H1 (cell line): ENCODE measurements at regions not wholly inside any gene's neighbourhood (a gene's known extent, or its start where the extent isn't known, plus 50 kb on each side); places are given as distances from the start of the nearest gene placed in this dataset.

Source experiments
- CTCF ChIA-PET: fragments of 300-600 bp; sonication (Branson Sonifier 250); formaldehyde crosslinking; loops from one replicate; lab custom pipeline; 2021; ENCODE audit not compliant: partially characterized antibody; lab: Charles Lee
- POLR2A ChIA-PET: fragments of 300-600 bp; sonication (Branson Sonifier 250); formaldehyde crosslinking; loops from one replicate; lab custom pipeline; 2021; ENCODE audit warnings: inconsistent platforms; ENCODE audit not compliant: partially characterized antibody; lab: Charles Lee
- DNase-seq, 2 experiments: peaks; one replicate each; pipeline versions ENCODE4 v3.0.0 to v3.0.0-alpha.2; 2010 to 2022; ENCODE audit warnings: low spot score in 2 of 2, low read depth in 1 of 2, mixed read lengths in 1 of 2
- FAIRE-seq: peaks from 2 replicates; lab custom pipeline; 2011; peaks lifted over from hg19 to GRCh38; lab: Jason Lieb, UNC
- H2AFZ ChIP-seq: 2 replicates; pipeline ENCODE4 v1.8.1; 2012; ENCODE audit warnings: low read length, inconsistent platforms
- H2AK5ac ChIP-seq: 2 replicates; pipeline ENCODE4 v1.6.1; 2013; ENCODE audit warnings: low read depth, low read length
- H2BK120ac ChIP-seq: replicated peaks from 2 replicates; pipeline ENCODE3; 2013; ENCODE audit warnings: low read depth, low read length, inconsistent platforms
- H2BK12ac ChIP-seq: 2 replicates; pipeline ENCODE4 v1.6.1; 2013; ENCODE audit warnings: low read depth, low read length
- H2BK15ac ChIP-seq: 2 replicates; pipeline ENCODE4 v1.6.1; 2013; ENCODE audit warnings: low read length
- H2BK20ac ChIP-seq: 2 replicates; pipeline ENCODE4 v1.6.1; 2013; ENCODE audit warnings: low read length
- H2BK5ac ChIP-seq: 2 replicates; pipeline ENCODE4 v1.6.1; 2013; ENCODE audit warnings: low read depth, low read length
- H3K14ac ChIP-seq: 2 replicates; pipeline ENCODE4 v1.6.1; 2013; ENCODE audit warnings: inconsistent platforms; ENCODE audit not compliant: insufficient read length
- H3K18ac ChIP-seq: 2 replicates; pipeline ENCODE4 v1.6.1; 2013; ENCODE audit warnings: low read length; ENCODE audit errors: extremely low read depth
- H3K23ac ChIP-seq: 2 replicates; pipeline ENCODE4 v1.6.1; 2013; ENCODE audit warnings: inconsistent platforms; ENCODE audit not compliant: insufficient read length
- H3K23me2 ChIP-seq: 2 replicates; pipeline ENCODE4 v1.6.1; 2013; ENCODE audit warnings: low read depth, low read length
- H3K27ac ChIP-seq: 2 replicates; pipeline ENCODE4 v1.6.1; 2011; ENCODE audit warnings: low read depth, low read length, inconsistent platforms
- H3K27me3 ChIP-seq, 4 experiments: replicated peaks in 1 of 4; 1 replicate in 1 of 4; 2 replicates in 3 of 4; pipeline versions ENCODE4 v1.6.1 to v1.8.1; 2011 to 2013; ENCODE audit warnings: low read length in 3 of 4, mild to moderate bottlenecking in 3 of 4, inconsistent platforms in 2 of 4, mixed read lengths in 2 of 4, moderate library complexity in 1 of 4; ENCODE audit not compliant: control insufficient read depth in 3 of 4, insufficient read depth in 3 of 4; ENCODE audit errors: extremely low read depth in 1 of 4
- H3K36me3 ChIP-seq, 4 experiments: 2 replicates each; pipeline versions ENCODE4 v1.6.1 to v1.8.1; 2011 to 2013; ENCODE audit warnings: mild to moderate bottlenecking in 4 of 4, low read length in 3 of 4, moderate library complexity in 2 of 4, control low read depth in 1 of 4, inconsistent platforms in 1 of 4; ENCODE audit not compliant: insufficient read depth in 4 of 4, control insufficient read depth in 2 of 4
- H3K4ac ChIP-seq: replicated peaks from 2 replicates; pipeline ENCODE3; 2013; ENCODE audit warnings: low read length, low read depth, mixed read lengths, inconsistent platforms; ENCODE audit not compliant: insufficient read length
- H3K4me1 ChIP-seq, 4 experiments: replicated peaks in 1 of 4; 1 replicate in 1 of 4; 2 replicates in 3 of 4; pipeline versions ENCODE4 v1.6.1 to v1.8.1; 2011 to 2013; ENCODE audit warnings: low read length in 3 of 4, inconsistent platforms in 2 of 4, mixed read lengths in 1 of 4; ENCODE audit not compliant: insufficient read depth in 4 of 4, control insufficient read depth in 3 of 4
- H3K4me2 ChIP-seq, 2 experiments: 2 replicates each; pipeline versions ENCODE4 v1.6.1 to v1.8.1; 2011 to 2013; ENCODE audit warnings: low read depth in 2 of 2, low read length in 2 of 2, control low read depth in 1 of 2, inconsistent platforms in 1 of 2, mild to moderate bottlenecking in 1 of 2; ENCODE audit not compliant: insufficient read depth in 1 of 2
- H3K4me3 ChIP-seq, 4 experiments: fragments of 200-600, 300-600 bp in 1 of 4; sonication (generic), shearing (Covaris generic), sonication (Bioruptor Twin) in 1 of 4; 2 replicates each; pipeline versions ENCODE4 v1.5.1 to v1.8.1; 2011 to 2016; ENCODE audit warnings: low read length in 4 of 4, low read depth in 3 of 4, control low read depth in 2 of 4, inconsistent platforms in 2 of 4, mild to moderate bottlenecking in 2 of 4, mixed read lengths in 1 of 4, moderate library complexity in 1 of 4; ENCODE audit not compliant: insufficient read depth in 2 of 4; ENCODE audit errors: extremely low read depth in 1 of 4
- H3K56ac ChIP-seq: replicated peaks from 2 replicates; pipeline ENCODE3; 2013; ENCODE audit warnings: low read depth, mild to moderate bottlenecking, mixed read lengths, low read length, inconsistent platforms; ENCODE audit not compliant: insufficient read length
- H3K79me1 ChIP-seq: 2 replicates; pipeline ENCODE4 v1.6.1; 2013; ENCODE audit warnings: low read depth, low read length, control low read depth
- H3K79me2 ChIP-seq, 2 experiments: 2 replicates each; pipeline versions ENCODE4 v1.6.1 to v1.8.1; 2012 to 2013; ENCODE audit warnings: low read length in 2 of 2, mild to moderate bottlenecking in 2 of 2, inconsistent platforms in 1 of 2; ENCODE audit not compliant: insufficient read depth in 2 of 2, control insufficient read depth in 1 of 2
- H3K9ac ChIP-seq, 4 experiments: replicated peaks in 1 of 4; 1 replicate in 1 of 4; 2 replicates in 3 of 4; pipeline versions ENCODE4 v1.6.1 to v1.8.1; 2011 to 2013; ENCODE audit warnings: low read depth in 3 of 4, low read length in 3 of 4, control low read depth in 2 of 4, mild to moderate bottlenecking in 2 of 4, moderate library complexity in 2 of 4, inconsistent platforms in 1 of 4; ENCODE audit errors: extremely low read depth in 1 of 4
- H3K9me3 ChIP-seq, 2 experiments: 2 replicates each; pipeline versions ENCODE4 v1.6.1 to v1.8.1; 2012 to 2013; ENCODE audit warnings: mild to moderate bottlenecking in 2 of 2, moderate library complexity in 2 of 2, control low read depth in 1 of 2, inconsistent platforms in 1 of 2, low read depth in 1 of 2, low read length in 1 of 2, mixed read lengths in 1 of 2; ENCODE audit not compliant: insufficient read depth in 2 of 2
- H4K20me1 ChIP-seq, 2 experiments: replicated peaks in 1 of 2; 2 replicates each; pipeline versions ENCODE3 to v1.8.1; 2011 to 2013; ENCODE audit warnings: inconsistent platforms in 2 of 2, low read length in 2 of 2, mild to moderate bottlenecking in 1 of 2; ENCODE audit not compliant: insufficient read depth in 2 of 2, control insufficient read depth in 1 of 2
- H4K5ac ChIP-seq: 2 replicates; pipeline ENCODE4 v1.6.1; 2013; ENCODE audit warnings: low read length, low read depth, mixed read lengths, inconsistent platforms; ENCODE audit not compliant: insufficient read length
- H4K8ac ChIP-seq: 2 replicates; pipeline ENCODE4 v1.8.0; 2013; ENCODE audit warnings: mild to moderate bottlenecking, moderate library complexity, low read length, inconsistent platforms; ENCODE audit not compliant: insufficient read depth; ENCODE audit errors: extremely low read depth
- H4K91ac ChIP-seq: replicated peaks from 2 replicates; pipeline ENCODE3; 2013; ENCODE audit warnings: low read length, mixed read lengths, inconsistent platforms; ENCODE audit not compliant: insufficient read length
- CEBPB ChIP-seq: IDR thresholded peaks from 2 replicates; pipeline ENCODE4 v1.6.1; 2012; ENCODE audit warnings: low read depth, low read length
- EGR1 ChIP-seq: IDR thresholded peaks from 2 replicates; pipeline ENCODE4 v1.6.1; 2011; ENCODE audit warnings: low read depth, low read length, borderline replicate concordance
- KDM5A ChIP-seq: fragments of 200-600 bp; IDR thresholded peaks from 2 replicates; pipeline ENCODE4 v1.7.1; 2012; ENCODE audit warnings: mild to moderate bottlenecking, low read length, inconsistent platforms, mixed read lengths
- SP4 ChIP-seq: IDR thresholded peaks from 2 replicates; pipeline ENCODE4 v1.6.1; 2012; ENCODE audit warnings: low read length, inconsistent platforms

DNA sequence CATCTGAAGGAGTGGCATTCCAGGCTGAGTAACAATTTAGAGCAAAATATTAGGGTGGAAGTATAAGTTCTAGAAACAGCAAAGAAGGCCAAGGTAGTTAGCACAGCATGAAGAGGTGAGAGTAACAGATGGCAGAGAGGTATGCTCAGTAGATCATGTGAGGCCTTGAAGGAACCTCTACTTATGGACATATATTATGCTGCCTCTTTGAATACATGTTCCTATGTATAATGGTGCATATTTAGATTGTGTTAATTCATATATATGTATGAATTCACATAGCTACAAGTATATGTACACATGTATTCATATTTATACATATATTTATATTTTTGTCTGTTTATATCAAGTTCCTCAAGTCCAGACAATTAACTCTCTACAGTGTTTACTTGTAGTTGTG, 355.2 kb downstream of the KCTD8 start:
- Histone ChIP-seq H3K27ac (no peak overlapping the region), H3K56ac (no peak overlapping the region), H3K4me3 (no peak overlapping the region), H4K20me1 (no peaks in the 10 kb centered on the region), H2BK120ac (no peak overlapping the region)
- no peak for FAIRE-seq
- CTCF ChIA-PET, result no interaction called here
- TF ChIP-seq KDM5A, result no peak
- TF ChIP-seq CEBPB, result no peak
- TF ChIP-seq EGR1, result no peak
- no peak for TF ChIP-seq SP4
- TF ChIP-seq, all 59 proteins: peak for 0
- no peak overlapping the region for H3K4me2 ChIP-seq
- no peak overlapping the region for H4K5ac ChIP-seq
- H3K18ac ChIP-seq, result no peak overlapping the region
- no peaks in the 10 kb centered on the region for H3K36me3 ChIP-seq
- no peak overlapping the region for H3K9ac ChIP-seq
- H3K4me1 ChIP-seq, result 0 out of 7 replicates have a peak, but pooled peaks cover 0 to 3% (median 0%) of the 10 kb centered on the region in 4 experiments
- H4K8ac ChIP-seq, result no peak overlapping the region
- H2AK5ac ChIP-seq, result no peak overlapping the region
- no peak overlapping the region for H3K23ac ChIP-seq
- no peak overlapping the region for H3K4ac ChIP-seq
- no peak overlapping the region for H2BK12ac ChIP-seq
- H2BK20ac ChIP-seq, result no peak overlapping the region
- no peak overlapping the region for H3K14ac ChIP-seq
- H3K9me3 ChIP-seq, result no peaks in the 10 kb centered on the region
- POLR2A ChIA-PET, result no interaction called here
- H3K23me2 ChIP-seq, result no peaks in the 10 kb centered on the region
- H3K79me1 ChIP-seq, result no peaks in the 10 kb centered on the region
- H2BK15ac ChIP-seq, result no peak overlapping the region
- no peak for DNase-seq
- H3K79me2 ChIP-seq, result no peaks in the 10 kb centered on the region
- H3K27me3 ChIP-seq, result peaks cover 0 to 1% (median 0%) of the 10 kb centered on the region in 4 experiments; a peak in 1 of 7 replicates
- no peak overlapping the region for H2BK5ac ChIP-seq
- no peak overlapping the region for H4K91ac ChIP-seq
- no peak overlapping the region for H2AFZ ChIP-seq
